HepG2 (cell line): ENCODE measurements at regions not wholly inside any gene's neighbourhood (a gene's known extent, or its start where the extent isn't known, plus 50 kb on each side); places are given as distances from the start of the nearest gene placed in this dataset.
A peak's percentile ranks its signal among the peaks of the same experiment; 100 is the strongest.

Experiments used
- ATAC-seq: fragments of 200-7000 bp; cut with Tn5 transposase; 3 replicates; pipeline ENCODE4 v1.9.1; 2020; ENCODE audit warnings: mild to moderate bottlenecking, moderate library complexity
- BruUV-seq: library from RNA; stranded (reverse); fragments of 400-500 nt; replicated peaks from 2 replicates; lab custom pipeline; 2021; lab: Mats Ljungman, UMichigan
- CTCF ChIA-PET: fragments of 300-600 bp; formaldehyde crosslinking; extraction: SDS; loops from one replicate; lab custom pipeline; 2021; ENCODE audit warnings: low total read pairs, inconsistent platforms, low intra/inter-chr PET ratio; lab: Yijun Ruan, JAX
- POLR2A ChIA-PET: fragments of 350-600 bp; sonication (Branson Sonifier 250); formaldehyde crosslinking; loops from one replicate; lab custom pipeline; 2020; ENCODE audit warnings: antibody characterized with exemption, inconsistent platforms; lab: Yijun Ruan, JAX
- DNase-seq: peaks from one replicate; pipeline ENCODE4 v3.0.0-alpha.2; 2015; ENCODE audit warnings: low spot score
- FAIRE-seq: peaks from 3 replicates; lab custom pipeline; 2011; peaks lifted over from hg19 to GRCh38; lab: Jason Lieb, UNC
- H2AFZ ChIP-seq: one replicate; pipeline ENCODE4 v1.6.1; 2011; ENCODE audit warnings: low read length, inconsistent platforms
- H3K27ac ChIP-seq: fragments of 300-600 bp; 3 replicates; pipeline ENCODE4 v1.8.0; 2011; ENCODE audit warnings: mixed run types, mild to moderate bottlenecking, mixed read lengths, low read length, inconsistent platforms; ENCODE audit not compliant: insufficient read depth; ENCODE audit errors: extremely low read length
- H3K27me3 ChIP-seq, 2 experiments: fragments of 200-600 bp in 1 of 2; 2 replicates in 1 of 2; 3 replicates in 1 of 2; pipeline versions ENCODE4 v1.6.0 to v1.8.0; 2011; ENCODE audit warnings: low read length in 2 of 2, mild to moderate bottlenecking in 2 of 2, moderate library complexity in 2 of 2, inconsistent platforms in 1 of 2; ENCODE audit not compliant: insufficient read depth in 2 of 2, control insufficient read depth in 1 of 2
- H3K36me3 ChIP-seq, 2 experiments: fragments of 200-600 bp in 1 of 2; replicated peaks in 1 of 2; 2 replicates in 1 of 2; 3 replicates in 1 of 2; pipeline versions ENCODE4 v1.5.1 to v1.8.0; 2011; ENCODE audit warnings: low read length in 2 of 2, inconsistent platforms in 1 of 2; ENCODE audit not compliant: insufficient read depth in 2 of 2, control insufficient read depth in 1 of 2
- H3K4me1 ChIP-seq: 2 replicates; pipeline ENCODE4 v1.5.1; 2012; ENCODE audit warnings: low read length, inconsistent platforms; ENCODE audit not compliant: insufficient read depth
- H3K4me2 ChIP-seq: 2 replicates; pipeline ENCODE4 v1.6.0; 2011; ENCODE audit warnings: low read depth, low read length, inconsistent platforms
- H3K4me3 ChIP-seq, 3 experiments: fragments of 200-600 bp in 1 of 3; sonication (generic), shearing (Covaris generic) in 1 of 3; replicated peaks in 1 of 3; 2 replicates each; pipeline ENCODE4 v1.5.1; 2011 to 2016; ENCODE audit warnings: low read length in 3 of 3, inconsistent platforms in 2 of 3, low read depth in 2 of 3, mild to moderate bottlenecking in 2 of 3, control low read depth in 1 of 3, mixed read lengths in 1 of 3; ENCODE audit not compliant: insufficient read depth in 1 of 3
- H3K79me2 ChIP-seq: one replicate; pipeline ENCODE4 v1.6.1; 2011; ENCODE audit warnings: low read length, inconsistent platforms; ENCODE audit not compliant: insufficient read depth
- H3K9ac ChIP-seq: 2 replicates; pipeline ENCODE4 v1.6.0; 2011; ENCODE audit warnings: mild to moderate bottlenecking, low read depth, low read length, inconsistent platforms; ENCODE audit not compliant: insufficient read depth
- H3K9me3 ChIP-seq: 2 replicates; pipeline ENCODE4 v1.5.1; 2012; ENCODE audit warnings: mild to moderate bottlenecking, low read length
- H4K20me1 ChIP-seq: 2 replicates; pipeline ENCODE4 v1.6.0; 2011; ENCODE audit warnings: inconsistent platforms, mild to moderate bottlenecking, low read length, moderate library complexity; ENCODE audit not compliant: insufficient read depth
- ATF4 ChIP-seq, 2 experiments: fragments of 450-650 bp in 1 of 2; sonication (generic) in 1 of 2; formaldehyde crosslinking; IDR thresholded peaks; 2 replicates each; pipeline versions ENCODE4 v1.5.0 to v1.8.0; 2020 to 2022; ENCODE audit warnings: mild to moderate bottlenecking in 1 of 2, missing genetic modification reagents in 1 of 2
- ELF1 ChIP-seq: sonication (generic); formaldehyde crosslinking; IDR thresholded peaks from 2 replicates; pipeline ENCODE4 v1.4.0; 2020; ENCODE audit warnings: missing genetic modification reagents
- GLMP ChIP-seq: sonication (generic); formaldehyde crosslinking; IDR thresholded peaks from 2 replicates; pipeline ENCODE4 v1.9.0; 2021; ENCODE audit warnings: missing genetic modification reagents, mild to moderate bottlenecking, borderline replicate concordance
- MAZ ChIP-seq, 2 experiments: sonication (generic) in 1 of 2; formaldehyde crosslinking in 1 of 2; IDR thresholded peaks; 2 replicates each; pipeline versions ENCODE4 v1.5.0 to v1.6.1; 2012 to 2020; ENCODE audit warnings: low read depth in 2 of 2, mild to moderate bottlenecking in 2 of 2, borderline replicate concordance in 1 of 2, improper control_type of control experiment in 1 of 2, low read length in 1 of 2, missing genetic modification reagents in 1 of 2, moderate library complexity in 1 of 2
- PCBP1 ChIP-seq: fragments of 200-400 bp; formaldehyde crosslinking; IDR thresholded peaks from 2 replicates; pipeline ENCODE4 v1.6.1; 2017; ENCODE audit warnings: mild to moderate bottlenecking, low read depth, low read length, borderline replicate concordance
- PRDM10 ChIP-seq: sonication (generic); formaldehyde crosslinking; IDR thresholded peaks from 2 replicates; pipeline ENCODE4 v1.4.0; 2020; ENCODE audit warnings: low read depth, missing genetic modification reagents
- ZNF274 ChIP-seq: sonication (generic); formaldehyde crosslinking; IDR thresholded peaks from 2 replicates; pipeline ENCODE4 v1.5.1; 2020; ENCODE audit warnings: mild to moderate bottlenecking, missing genetic modification reagents
- ZNF607 ChIP-seq: sonication (generic); formaldehyde crosslinking; IDR thresholded peaks from 2 replicates; pipeline ENCODE4 v1.5.1; 2020; ENCODE audit warnings: missing genetic modification reagents, mild to moderate bottlenecking, borderline replicate concordance
- ZNF691 ChIP-seq: sonication (generic); formaldehyde crosslinking; IDR thresholded peaks from 2 replicates; pipeline ENCODE4 v1.4.0; 2020; ENCODE audit warnings: missing genetic modification reagents, low read depth, mild to moderate bottlenecking, borderline replicate concordance
- WGBS: methylation state at CpG from one replicate; pipeline ENCODE4 v1.1.6; 2017; ENCODE audit warnings: low lambda C conversion rate; 5-methylcytosine and 5-hydroxymethylcytosine counted together
- in situ Hi-C: cut with HindIII; loops from 2 replicates; pipeline ENCODE4 v1.10.0; 2017; ENCODE audit warnings: low pct_unique_long_range_greater_than_20kb; ENCODE audit not compliant: extremely low pct_ligation_motif_present
- intact Hi-C: fragments of 100-400 bp; cut with micrococcal nuclease; formaldehyde crosslinking; loops from one replicate; pipeline ENCODE4 v1.10.0; 2022; ENCODE audit not compliant: unreplicated experiment

GRCh38 chr2:242038928-242039341 is 169.4 kb downstream of the RTP5 start (continued):
- no peak for TF ChIP-seq ATF4 (CRISPR knock-in tag; IDR thresholded peaks at IDR 0.05)
- TF ChIP-seq MAZ (IDR thresholded peaks at IDR 0.05; ENCODE audit: borderline replicate concordance, low read depth, low read length): no peak
- TF ChIP-seq MAZ (CRISPR knock-in tag; IDR thresholded peaks at IDR 0.05; ENCODE audit: low read depth): 0 out of 2 replicates have a peak, but pooled peaks have one; percentile 20
- TF ChIP-seq, all 625 proteins: peak for 8

- DNase-seq: no peak
- H3K9me3 ChIP-seq: no peaks in the 10 kb centered on the region
- no TSS peak for BruUV-seq
- ChIA-PET POLR2A (no interaction called here), CTCF (no interaction called here)
- no peak overlapping the region; a peak in 1 of 6 replicates for H3K4me3 ChIP-seq
- 81% methylated on average over 10 of the region's 10 CpGs for WGBS
- H4K20me1 ChIP-seq: no peaks in the 10 kb centered on the region
- intact Hi-C loops: no loop called here
- TF ChIP-seq GLMP (CRISPR knock-in tag) (no peak), ELF1 (CRISPR knock-in tag) (no peak), PRDM10 (CRISPR knock-in tag) (no peak), ZNF607 (CRISPR knock-in tag) (no peak), ZNF691 (CRISPR knock-in tag) (no peak), PCBP1 (no peak), ZNF274 (CRISPR knock-in tag) (no peak)
- TF ChIP-seq, all 625 proteins: peak for 0
- Histone ChIP-seq H3K4me2 (no peak overlapping the region; the same call in 1 of the 2 replicates), H3K36me3 (no peaks in the 10 kb centered on the region), H3K79me2 (no peaks in the 10 kb centered on the region), H3K27ac (no peak overlapping the region), H3K4me1 (peaks cover 49% of the 10 kb centered on the region), H2AFZ (no peak overlapping the region), H3K9ac (no peak overlapping the region), H3K27me3 (peaks cover 8 to 43% of the 10 kb centered on the region in 2 experiments; a peak in 4 of 5 replicates)
- FAIRE-seq (no peak), ATAC-seq (peak; percentile 10; the same call in 2 of the 3 replicates)
- in situ Hi-C loops: no loop called here
Observed at GRCh38 chr2:242040303-242040655, 170.8 kb downstream of the RTP5 start.
